ENCODE measurements at regions not wholly inside any gene's neighbourhood (a gene's known extent, or its start where the extent isn't known, plus 50 kb on each side); places are given as distances from the start of the nearest gene placed in this dataset.
A peak's percentile ranks its signal among the peaks of the same experiment; 100 is the strongest.

- H3K4me3 ChIP-seq, result no peak overlapping the region
- peaks cover under 1% of the 10 kb centered on the region; the same call in 1 of the 2 replicates for H3F3A ChIP-seq (ENCODE audit: insufficient read depth, low read depth)
- H3K27ac ChIP-seq, result no peak overlapping the region
- H3K9me2 ChIP-seq (ENCODE audit: insufficient read depth), result no peaks in the 10 kb centered on the region
- no peak overlapping the region for H3K4me2 ChIP-seq
- H3K9me3 ChIP-seq (ENCODE audit: insufficient read depth, low read depth), result 0 out of 2 replicates have a peak, but pooled peaks cover 4% of the 10 kb centered on the region
- H2AFZ ChIP-seq, result peak overlapping the region; percentile 30; the same call in 1 of the 2 replicates
- DNase-seq, result no peak
- intact Hi-C loops (cut with micrococcal nuclease; ENCODE audit: unreplicated experiment), result no loop called here
- BruUV-seq (replicated peaks), result no TSS peak
- H3K79me2 ChIP-seq (ENCODE audit: low read depth), result no peaks in the 10 kb centered on the region
- no peaks in the 10 kb centered on the region for H3K27me3 ChIP-seq (ENCODE audit: insufficient read depth, low read depth)
- no peaks in the 10 kb centered on the region for H3K36me3 ChIP-seq (ENCODE audit: low read depth)
- ChIA-PET CTCF (no interaction called here), POLR2A (ENCODE audit: unreplicated experiment) (no interaction called here)
- TF ChIP-seq EZH2 (IDR thresholded peaks at IDR 0.05; ENCODE audit: low read depth), result no peak
- TF ChIP-seq, protein P1, sequence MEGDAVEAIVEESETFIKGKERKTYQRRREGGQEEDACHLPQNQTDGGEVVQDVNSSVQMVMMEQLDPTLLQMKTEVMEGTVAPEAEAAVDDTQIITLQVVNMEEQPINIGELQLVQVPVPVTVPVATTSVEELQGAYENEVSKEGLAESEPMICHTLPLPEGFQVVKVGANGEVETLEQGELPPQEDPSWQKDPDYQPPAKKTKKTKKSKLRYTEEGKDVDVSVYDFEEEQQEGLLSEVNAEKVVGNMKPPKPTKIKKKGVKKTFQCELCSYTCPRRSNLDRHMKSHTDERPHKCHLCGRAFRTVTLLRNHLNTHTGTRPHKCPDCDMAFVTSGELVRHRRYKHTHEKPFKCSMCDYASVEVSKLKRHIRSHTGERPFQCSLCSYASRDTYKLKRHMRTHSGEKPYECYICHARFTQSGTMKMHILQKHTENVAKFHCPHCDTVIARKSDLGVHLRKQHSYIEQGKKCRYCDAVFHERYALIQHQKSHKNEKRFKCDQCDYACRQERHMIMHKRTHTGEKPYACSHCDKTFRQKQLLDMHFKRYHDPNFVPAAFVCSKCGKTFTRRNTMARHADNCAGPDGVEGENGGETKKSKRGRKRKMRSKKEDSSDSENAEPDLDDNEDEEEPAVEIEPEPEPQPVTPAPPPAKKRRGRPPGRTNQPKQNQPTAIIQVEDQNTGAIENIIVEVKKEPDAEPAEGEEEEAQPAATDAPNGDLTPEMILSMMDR (conservative IDR thresholded peaks at IDR 0.05), result no peak
- no peaks in the 10 kb centered on the region for H4K20me1 ChIP-seq (ENCODE audit: insufficient read depth)
- no peaks in the 10 kb centered on the region for H3K4me1 ChIP-seq (replicated peaks; ENCODE audit: insufficient read depth)
Measured at GRCh38 chr14:71212683-71213107, 305.4 kb downstream of the PCNX1 start.

DNA sequence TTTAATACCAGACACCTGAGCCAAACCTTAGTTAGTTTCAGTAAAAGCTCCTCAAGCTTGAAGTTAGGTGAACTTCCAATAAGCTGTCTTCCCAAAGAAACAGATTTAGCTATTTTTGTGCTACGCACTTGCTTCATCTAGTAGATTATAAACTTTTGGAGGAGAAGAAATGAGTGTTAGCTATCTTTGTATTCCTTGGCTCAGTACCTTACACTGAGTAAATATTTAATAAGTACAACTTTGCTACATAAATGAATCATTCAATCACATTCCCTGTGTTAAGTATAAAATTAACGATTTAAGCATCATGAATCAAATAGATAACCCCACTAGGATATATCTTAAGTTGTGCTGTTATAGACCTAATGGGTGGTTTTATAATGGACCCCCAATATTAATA is 307.0 kb downstream of the PCNX1 start:
- no peaks in the 10 kb centered on the region for H4K20me1 ChIP-seq (ENCODE audit: insufficient read depth)
- no peaks in the 10 kb centered on the region for H3K9me2 ChIP-seq (ENCODE audit: insufficient read depth)
- BruUV-seq (replicated peaks), result no TSS peak
- no peaks in the 10 kb centered on the region for H3K27me3 ChIP-seq (ENCODE audit: insufficient read depth, low read depth)
- H3K4me2 ChIP-seq, result no peak overlapping the region
- TF ChIP-seq EZH2 (IDR thresholded peaks at IDR 0.05; ENCODE audit: low read depth), result no peak
- TF ChIP-seq, protein P1 (conservative IDR thresholded peaks at IDR 0.05), result no peak
- DNase-seq, result no peak
- H3K4me3 ChIP-seq, result no peak overlapping the region
- 0 out of 2 replicates have a peak, but pooled peaks cover 7% of the 10 kb centered on the region for H3K9me3 ChIP-seq (ENCODE audit: insufficient read depth, low read depth)
- ChIA-PET CTCF (interaction anchor here (0.6 kb wide), 1 partner anchor 36 kb away, joined by 3 read pairs; no protein-coding TSS in a partner anchor), POLR2A (ENCODE audit: unreplicated experiment) (no interaction called here)
- intact Hi-C loops (cut with micrococcal nuclease; ENCODE audit: unreplicated experiment), result no loop called here
- H3K4me1 ChIP-seq (replicated peaks; ENCODE audit: insufficient read depth), result peaks cover 10% of the 10 kb centered on the region; the same call in 1 of the 2 replicates
- no peak overlapping the region for H2AFZ ChIP-seq
- H3K79me2 ChIP-seq (ENCODE audit: low read depth), result no peaks in the 10 kb centered on the region
- no peaks in the 10 kb centered on the region for H3F3A ChIP-seq (ENCODE audit: insufficient read depth, low read depth)
- H3K27ac ChIP-seq, result no peak overlapping the region
- no peaks in the 10 kb centered on the region for H3K36me3 ChIP-seq (ENCODE audit: low read depth)

GRCh38 chr14:71220462-71220861 is 313.2 kb downstream of the PCNX1 start:
- H3K4me3 ChIP-seq, result no peak overlapping the region
- no peak overlapping the region for H3K4me2 ChIP-seq
- no peak overlapping the region for H3K27ac ChIP-seq
- peaks cover 19% of the 10 kb centered on the region; the same call in 1 of the 2 replicates for H3F3A ChIP-seq (ENCODE audit: insufficient read depth, low read depth)
- DNase-seq, result no peak
- no peaks in the 10 kb centered on the region for H3K36me3 ChIP-seq (ENCODE audit: low read depth)
- intact Hi-C loops (cut with micrococcal nuclease; ENCODE audit: unreplicated experiment), result no loop called here
- H3K79me2 ChIP-seq (ENCODE audit: low read depth), result no peaks in the 10 kb centered on the region
- no peaks in the 10 kb centered on the region for H3K27me3 ChIP-seq (ENCODE audit: insufficient read depth, low read depth)
- BruUV-seq (replicated peaks), result no TSS peak
- H3K9me3 ChIP-seq (ENCODE audit: insufficient read depth, low read depth), result 0 out of 2 replicates have a peak, but pooled peaks cover 10% of the 10 kb centered on the region
- H3K4me1 ChIP-seq (replicated peaks; ENCODE audit: insufficient read depth), result peaks cover 24% of the 10 kb centered on the region
- ChIA-PET POLR2A (ENCODE audit: unreplicated experiment) (no interaction called here), CTCF (no interaction called here)
- H2AFZ ChIP-seq, result no peak overlapping the region
- no peaks in the 10 kb centered on the region for H4K20me1 ChIP-seq (ENCODE audit: insufficient read depth)
- no peaks in the 10 kb centered on the region for H3K9me2 ChIP-seq (ENCODE audit: insufficient read depth)
- TF ChIP-seq, protein P1 (conservative IDR thresholded peaks at IDR 0.05), result no peak
- TF ChIP-seq EZH2 (IDR thresholded peaks at IDR 0.05; ENCODE audit: low read depth), result no peak

Measured in PC-9 (cell line).